ENCODE measurements at regions not wholly inside any gene's neighbourhood (a gene's known extent, or its start where the extent isn't known, plus 50 kb on each side); places are given as distances from the start of the nearest gene placed in this dataset.

- DNase-seq: no peak
These were observed 96.0 kb upstream of the IKZF1 start for GRCh38 chr7:50208378-50208982.

- no peak for DNase-seq
These were observed 96.7 kb upstream of the IKZF1 start for GRCh38 chr7:50207686-50208255.

- no peak for DNase-seq
These were observed 97.3 kb upstream of the IKZF1 start for GRCh38 chr7:50207251-50207564.

- no peak for DNase-seq
These were observed 97.9 kb upstream of the IKZF1 start for GRCh38 chr7:50206453-50207250.

- no peak for DNase-seq
These were observed 99.5 kb upstream of the IKZF1 start for GRCh38 chr7:50205011-50205410.

DNA sequence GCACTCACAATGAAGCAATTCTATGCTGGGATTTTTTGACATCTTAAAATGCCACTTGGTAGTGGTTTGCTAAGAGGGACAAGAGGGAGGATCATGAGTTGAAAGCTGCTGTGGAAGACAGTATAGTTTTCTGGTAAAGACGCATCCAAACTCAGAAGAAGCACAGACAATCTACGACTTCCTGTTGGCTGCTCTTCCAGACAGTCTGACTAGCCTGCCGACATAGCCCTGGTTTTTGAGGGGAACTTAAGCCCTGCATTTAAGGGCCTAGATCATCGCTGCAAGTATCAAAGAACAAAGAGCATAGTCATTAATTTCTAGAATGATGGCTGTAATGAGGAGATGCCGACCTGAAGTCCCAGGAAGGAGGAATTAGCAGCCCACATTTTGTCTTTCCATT is 99.9 kb upstream of the IKZF1 start:
- DNase-seq: no peak

DNA sequence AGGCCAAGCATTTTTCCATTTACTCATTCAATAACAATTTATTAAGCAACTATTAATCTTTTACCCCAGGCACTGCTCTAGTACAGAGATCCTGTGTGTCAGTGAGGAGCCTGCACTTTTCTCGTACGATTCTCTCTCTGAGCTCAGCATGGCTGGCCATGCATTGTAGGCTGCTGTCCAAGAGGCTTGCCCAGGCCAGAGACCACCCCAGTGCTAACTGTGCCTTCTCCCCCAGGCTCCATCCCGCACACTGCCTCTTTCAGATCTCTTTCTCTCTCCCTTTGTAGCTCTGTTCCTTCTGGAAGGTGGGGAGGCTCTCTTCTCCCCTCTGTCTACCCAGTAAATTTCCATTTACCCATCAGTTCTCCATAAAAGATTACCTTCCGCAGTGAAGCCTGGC is 101.0 kb upstream of the IKZF1 start:
- no peak for DNase-seq

DNA sequence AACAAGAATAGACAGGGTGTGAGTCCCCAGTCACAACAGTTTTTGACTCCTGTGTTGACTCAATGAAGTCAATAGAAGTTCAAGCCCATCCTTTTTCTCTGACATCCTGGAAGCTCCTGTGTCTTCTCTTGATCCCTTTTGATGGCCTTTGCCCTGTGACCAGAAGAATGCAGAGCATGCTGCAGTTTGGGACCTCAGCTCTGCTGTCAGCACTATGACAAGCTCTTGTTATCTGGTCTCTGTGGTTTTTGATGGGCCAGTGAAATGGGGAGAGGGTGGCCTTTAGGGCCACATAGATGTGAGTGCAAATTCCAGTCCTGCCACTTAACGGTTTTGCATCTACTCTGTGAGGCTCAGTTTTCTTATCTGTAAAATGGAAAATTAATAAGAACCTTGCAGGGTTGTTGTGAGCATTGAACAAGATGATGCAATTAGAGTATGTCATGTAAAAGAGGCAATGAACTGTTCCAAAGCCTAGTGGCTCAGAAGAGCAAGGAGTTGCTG is 102.4 kb upstream of the IKZF1 start:
- DNase-seq: no peak

DNA sequence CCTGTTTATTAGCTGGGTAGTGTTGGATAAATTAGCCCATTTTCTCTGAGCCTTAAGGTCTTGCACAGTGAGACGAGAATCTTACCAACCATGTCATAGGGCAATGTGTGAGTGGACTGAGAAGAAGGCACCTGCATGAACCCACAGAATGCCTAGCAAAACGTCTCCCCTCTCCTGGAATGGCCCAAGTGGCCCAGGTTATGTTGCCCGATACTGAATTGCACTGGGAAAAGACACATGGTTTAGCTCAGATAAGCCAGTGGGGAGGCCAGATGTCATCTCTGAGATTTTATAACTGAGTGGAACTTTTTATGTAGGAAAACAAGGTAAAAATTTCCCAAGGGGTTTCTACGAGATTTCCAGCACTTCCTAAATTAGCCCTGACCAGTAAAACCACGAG is 104.7 kb upstream of the IKZF1 start:
- DNase-seq: no peak

- DNase-seq: no peak
These were observed 104.5 kb upstream of the ZPBP start for GRCh38 chr7:50197549-50197948.

- no peak for DNase-seq
These were observed 103.7 kb upstream of the ZPBP start for GRCh38 chr7:50196719-50197118.

GRCh38 chr7:50190776-50191175 is 97.7 kb upstream of the ZPBP start:
- no peak for DNase-seq

DNA sequence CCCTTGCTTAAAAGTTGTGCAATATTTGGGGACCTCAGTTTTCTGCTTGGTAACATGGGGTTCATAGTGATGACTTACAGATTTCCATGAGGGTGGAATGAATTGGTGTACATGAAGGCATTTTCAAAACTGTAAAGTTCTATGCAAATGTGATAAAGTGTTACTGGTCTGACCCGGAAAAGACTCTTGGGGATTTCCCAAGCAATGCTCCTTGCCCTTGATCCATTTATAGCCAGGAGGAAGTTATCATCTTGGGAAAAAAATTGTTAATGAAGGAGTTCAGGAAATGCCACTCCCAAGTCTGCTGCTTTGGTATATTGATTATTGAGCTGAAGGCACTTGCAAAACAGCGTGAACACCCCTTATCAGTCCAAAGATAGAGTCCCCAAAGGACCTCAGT is 96.3 kb upstream of the ZPBP start:
- no peak for DNase-seq

GRCh38 chr7:50185951-50186682 is 93.1 kb upstream of the ZPBP start:
- DNase-seq: no peak

- peak; percentile 47 for DNase-seq
These were observed 92.2 kb upstream of the ZPBP start for GRCh38 chr7:50185208-50185607.

DNA sequence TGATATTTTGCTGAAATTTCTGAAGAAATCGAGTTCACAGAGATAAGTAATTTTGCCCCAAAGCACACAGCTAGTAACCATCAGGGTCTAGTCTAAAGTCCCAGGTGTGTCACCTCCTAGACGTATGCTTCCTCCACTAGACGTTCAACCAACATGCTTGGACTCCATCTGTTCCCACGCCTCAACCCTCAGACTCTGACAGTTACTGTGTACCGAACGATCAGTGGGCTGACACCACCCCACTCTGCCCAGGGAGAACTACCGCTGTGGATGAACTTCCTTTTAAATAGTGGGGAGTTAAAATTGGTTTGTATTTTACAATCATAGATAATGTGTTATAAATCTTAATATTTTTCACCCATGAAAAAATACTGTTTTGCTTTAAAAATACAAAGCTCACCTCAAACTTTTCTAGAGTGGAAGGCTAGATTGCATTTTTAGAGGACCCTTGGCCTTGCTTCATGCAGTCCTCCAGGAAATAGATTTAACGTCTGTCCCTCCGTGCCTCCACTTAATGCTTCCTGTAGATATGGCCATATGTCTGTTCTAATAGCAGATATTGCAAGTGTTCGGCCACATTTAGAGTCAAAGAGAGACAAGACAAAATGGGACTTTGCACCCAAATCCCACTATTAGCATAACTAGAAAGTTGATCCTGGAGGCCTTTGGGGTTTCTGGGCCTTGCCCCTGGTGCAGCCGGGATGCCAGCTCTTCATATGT is 91.4 kb upstream of the ZPBP start:
- DNase-seq: peak; percentile 32

- DNase-seq: no peak
These were observed 89.7 kb upstream of the ZPBP start for GRCh38 chr7:50182759-50183158.

GRCh38 chr7:50181081-50181480 is 88.0 kb upstream of the ZPBP start:
- no peak for DNase-seq

- no peak for DNase-seq
These were observed 85.1 kb upstream of the ZPBP start for GRCh38 chr7:50178166-50178565.

GRCh38 chr7:50174948-50175347 is 81.9 kb upstream of the ZPBP start:
- no peak for DNase-seq

- DNase-seq: peak; percentile 8
These were observed 74.2 kb upstream of the ZPBP start for GRCh38 chr7:50166997-50167965.

All from hematopoietic multipotent progenitor cell treated with erythropoietin and hydrocortisone succinate and interleukin-3 and kit ligand, for 6 days (in vitro differentiated cells).